Immature natural killer cell (primary cell): ENCODE measurements at regions not wholly inside any gene's neighbourhood (a gene's known extent, or its start where the extent isn't known, plus 50 kb on each side); places are given as distances from the start of the nearest gene placed in this dataset.

Source experiments
- DNase-seq, 3 donors: peaks; one replicate each; pipeline ENCODE4 v3.0.0; 2022; ENCODE audit warnings: mixed read lengths in 1 of 3
- H3K27ac Mint-ChIP-seq, 6 donors: one replicate each; pipeline ENCODE4 v1.8.0; 2020; ENCODE audit warnings: mixed read lengths in 6 of 6, mild to moderate bottlenecking in 5 of 6, inconsistent platforms in 4 of 6, moderate library complexity in 3 of 6
- H3K27me3 Mint-ChIP-seq, 3 donors: one replicate each; pipeline ENCODE4 v1.8.0; 2020 to 2021; ENCODE audit warnings: low read depth in 3 of 3, mild to moderate bottlenecking in 3 of 3, mixed read lengths in 3 of 3, moderate library complexity in 3 of 3, inconsistent platforms in 1 of 3
- H3K36me3 Mint-ChIP-seq, 3 donors: one replicate each; pipeline ENCODE4 v1.8.0; 2020; ENCODE audit warnings: mixed read lengths in 3 of 3, inconsistent platforms in 2 of 3, mild to moderate bottlenecking in 2 of 3
- H3K4me1 Mint-ChIP-seq, 2 donors: one replicate each; pipeline ENCODE4 v1.8.0; 2020; ENCODE audit warnings: inconsistent platforms in 2 of 2, mild to moderate bottlenecking in 2 of 2, mixed read lengths in 2 of 2, moderate library complexity in 1 of 2
- H3K4me3 Mint-ChIP-seq, 5 donors: one replicate each; pipeline ENCODE4 v1.8.0; 2020; ENCODE audit warnings: mild to moderate bottlenecking in 5 of 5, mixed read lengths in 5 of 5, inconsistent platforms in 3 of 5, moderate library complexity in 3 of 5
- H3K9me3 Mint-ChIP-seq, 6 donors: one replicate each; pipeline ENCODE4 v1.8.0; 2020; ENCODE audit warnings: mild to moderate bottlenecking in 6 of 6, mixed read lengths in 6 of 6, inconsistent platforms in 4 of 6, moderate library complexity in 3 of 6

DNA sequence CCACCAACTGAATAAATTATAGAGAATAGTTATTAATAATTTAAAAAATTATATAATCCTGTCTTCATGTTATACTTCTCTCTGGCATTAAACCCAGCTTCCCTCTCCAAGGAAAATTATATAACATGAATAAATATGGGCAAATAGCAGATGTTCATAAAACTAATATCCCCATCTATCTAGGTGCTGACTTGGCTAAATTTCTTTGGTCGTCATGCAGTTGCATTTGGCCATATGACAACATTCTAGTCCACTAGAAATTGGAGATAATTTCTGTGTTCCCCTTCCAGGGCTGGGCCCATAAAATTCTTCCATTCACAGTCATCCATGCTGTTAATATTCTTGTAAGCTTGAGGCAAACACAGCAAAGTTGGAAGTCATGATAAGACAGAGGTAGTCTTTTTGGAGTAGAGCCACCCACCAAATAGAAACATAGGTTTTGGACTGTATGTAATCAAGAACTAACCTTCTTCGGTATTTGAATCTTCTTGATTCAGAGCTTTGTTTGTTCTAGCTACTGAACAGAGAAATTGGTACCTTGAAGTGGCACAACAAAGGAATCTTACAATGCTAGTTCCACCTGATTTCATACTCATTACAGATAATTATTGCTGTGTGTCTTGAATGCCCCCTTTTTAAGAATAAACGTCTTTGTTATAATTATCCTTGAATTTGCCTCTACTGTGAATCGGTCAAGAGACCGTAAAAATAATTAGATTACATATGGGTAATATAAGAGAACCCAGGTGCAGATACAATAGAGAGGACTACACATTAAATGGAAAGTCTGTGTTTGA, 678.5 kb upstream of the PCDH20 start:
- Mint-ChIP-seq H3K36me3 (no peaks in the 10 kb centered on the region), H3K27ac (no peak overlapping the region), H3K9me3 (peaks cover 2 to 47% (median 21%) of the 10 kb centered on the region in 6 donors), H3K4me3 (no peak overlapping the region), H3K4me1 (no peaks in the 10 kb centered on the region), H3K27me3 (no peaks in the 10 kb centered on the region)
- DNase-seq = no peak

GRCh38 chr13:62092949-62093348, 677.3 kb upstream of the PCDH20 start:
- no peak for DNase-seq
- Mint-ChIP-seq H3K4me3 (no peak overlapping the region), H3K27ac (no peak overlapping the region), H3K36me3 (no peaks in the 10 kb centered on the region), H3K27me3 (no peaks in the 10 kb centered on the region), H3K4me1 (no peaks in the 10 kb centered on the region), H3K9me3 (peaks cover 1 to 40% (median 21%) of the 10 kb centered on the region in 6 donors)

- H3K9me3 Mint-ChIP-seq = peaks cover 1 to 40% (median 21%) of the 10 kb centered on the region in 6 donors
- no peaks in the 10 kb centered on the region for H3K4me1 Mint-ChIP-seq
- H3K4me3 Mint-ChIP-seq = no peak overlapping the region
- no peaks in the 10 kb centered on the region for H3K36me3 Mint-ChIP-seq
- H3K27ac Mint-ChIP-seq = no peak overlapping the region
- DNase-seq = no peak
- no peaks in the 10 kb centered on the region for H3K27me3 Mint-ChIP-seq
Observed at GRCh38 chr13:62092536-62092935, 676.9 kb upstream of the PCDH20 start.

DNA sequence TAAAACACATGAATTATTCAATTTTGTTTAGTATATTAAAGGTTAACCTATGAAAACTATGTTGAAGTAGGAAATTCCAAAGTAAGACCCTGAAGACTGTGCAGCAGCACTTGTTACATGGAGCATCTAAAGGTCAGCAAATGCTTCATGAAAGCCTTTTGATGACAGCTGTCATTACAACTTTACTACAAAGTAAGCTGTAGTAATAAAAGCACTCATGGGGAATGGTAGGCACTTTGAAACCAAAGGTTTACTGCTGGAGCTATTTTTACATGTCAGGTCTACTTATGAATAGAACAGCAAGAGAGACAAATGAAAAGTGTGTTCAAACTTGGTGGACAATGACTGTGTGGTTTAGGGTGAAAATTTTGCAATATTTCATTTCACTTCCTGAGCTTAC, 672.5 kb upstream of the PCDH20 start:
- Mint-ChIP-seq H3K36me3 (no peaks in the 10 kb centered on the region), H3K9me3 (peaks cover 5 to 37% (median 14%) of the 10 kb centered on the region in 6 donors), H3K4me3 (no peak overlapping the region), H3K27me3 (no peaks in the 10 kb centered on the region), H3K27ac (no peak overlapping the region), H3K4me1 (no peaks in the 10 kb centered on the region)
- DNase-seq = no peak

DNA sequence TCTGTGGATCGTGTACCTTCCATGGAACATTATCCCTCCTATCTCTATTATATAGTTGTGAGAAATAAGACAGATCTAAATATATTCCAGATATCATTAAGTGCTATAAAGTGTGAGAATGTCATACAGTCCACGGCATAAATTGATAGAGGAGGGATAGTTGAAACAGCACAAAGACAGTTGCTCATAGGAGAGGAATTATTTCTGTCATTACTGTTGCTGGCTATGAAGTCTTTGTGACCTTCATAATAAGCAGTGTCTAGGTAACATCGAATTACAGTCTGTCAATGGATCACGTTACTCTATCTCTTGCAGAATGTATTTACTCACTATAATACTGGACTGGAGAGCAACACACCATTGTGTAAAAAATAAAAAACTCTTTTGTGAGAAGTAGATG, 671.5 kb upstream of the PCDH20 start:
- no peak for DNase-seq
- Mint-ChIP-seq H3K27ac (no peak overlapping the region), H3K4me3 (no peak overlapping the region), H3K36me3 (no peaks in the 10 kb centered on the region), H3K9me3 (peaks cover 4 to 28% (median 11%) of the 10 kb centered on the region in 6 donors), H3K4me1 (no peaks in the 10 kb centered on the region), H3K27me3 (no peaks in the 10 kb centered on the region)

GRCh38 chr13:62085337-62086229, 669.9 kb upstream of the PCDH20 start:
- H3K27ac Mint-ChIP-seq = no peak overlapping the region
- no peak overlapping the region for H3K4me3 Mint-ChIP-seq
- no peaks in the 10 kb centered on the region for H3K4me1 Mint-ChIP-seq
- DNase-seq = no peak
- no peaks in the 10 kb centered on the region for H3K27me3 Mint-ChIP-seq
- no peaks in the 10 kb centered on the region for H3K36me3 Mint-ChIP-seq
- peaks cover 2 to 19% (median 8%) of the 10 kb centered on the region in 6 donors for H3K9me3 Mint-ChIP-seq

DNA sequence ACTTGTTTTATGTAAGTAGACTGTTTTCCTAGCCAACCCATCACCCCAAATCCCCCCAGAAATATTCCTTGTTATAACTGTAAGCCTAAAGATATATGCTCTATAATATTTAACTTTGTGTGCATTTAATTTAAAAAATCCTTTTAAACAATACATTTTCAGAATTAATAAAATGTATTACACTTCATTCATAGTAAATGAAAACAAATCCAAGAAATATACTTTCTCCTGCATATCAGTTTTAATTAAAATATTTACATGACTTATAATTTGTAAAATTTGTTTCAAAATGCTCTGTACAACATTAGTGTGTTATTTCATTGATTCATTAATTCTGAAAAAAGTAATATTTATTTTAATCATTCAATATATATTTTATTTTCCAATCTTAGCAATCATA, 669.1 kb upstream of the PCDH20 start:
- no peak for DNase-seq
- H3K9me3 Mint-ChIP-seq = peaks cover 4 to 18% (median 10%) of the 10 kb centered on the region in 6 donors
- no peaks in the 10 kb centered on the region for H3K27me3 Mint-ChIP-seq
- no peak overlapping the region for H3K27ac Mint-ChIP-seq
- no peak overlapping the region for H3K4me3 Mint-ChIP-seq
- no peaks in the 10 kb centered on the region for H3K4me1 Mint-ChIP-seq
- H3K36me3 Mint-ChIP-seq = no peaks in the 10 kb centered on the region

- no peak for DNase-seq
- no peak overlapping the region for H3K4me3 Mint-ChIP-seq
- H3K9me3 Mint-ChIP-seq = peaks cover 7 to 54% (median 27%) of the 10 kb centered on the region in 6 donors
- no peaks in the 10 kb centered on the region for H3K4me1 Mint-ChIP-seq
- peaks cover 0 to 3% (median 3%) of the 10 kb centered on the region in 3 donors for H3K36me3 Mint-ChIP-seq
- peaks cover 0 to 3% (median 0%) of the 10 kb centered on the region in 3 donors for H3K27me3 Mint-ChIP-seq
- H3K27ac Mint-ChIP-seq = no peak overlapping the region
Observed at GRCh38 chr13:62067821-62068220, 652.2 kb upstream of the PCDH20 start.

DNA sequence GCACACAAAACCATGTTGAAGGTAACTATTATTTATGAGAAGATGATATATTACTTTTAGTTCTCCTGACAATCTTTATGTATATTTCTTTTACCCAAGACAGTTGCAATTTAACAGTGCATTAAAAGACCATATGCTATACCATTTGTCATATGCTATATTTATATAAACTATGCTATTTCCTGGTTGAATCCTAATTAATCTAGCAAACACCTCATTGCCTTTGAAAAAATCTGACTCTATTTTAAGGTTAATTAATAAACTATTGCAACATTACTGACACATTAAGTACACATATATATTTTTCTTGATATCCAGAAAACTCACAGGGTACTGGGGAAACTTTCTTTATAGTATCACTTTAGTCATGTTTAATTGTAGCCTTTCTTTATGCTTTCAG, 649.4 kb upstream of the PCDH20 start:
- Mint-ChIP-seq H3K27me3 (peaks cover 0 to 3% (median 0%) of the 10 kb centered on the region in 3 donors), H3K27ac (no peak overlapping the region), H3K4me3 (no peak overlapping the region), H3K9me3 (peaks cover 11 to 50% (median 23%) of the 10 kb centered on the region in 6 donors), H3K4me1 (no peaks in the 10 kb centered on the region), H3K36me3 (peaks cover 0 to 3% (median 3%) of the 10 kb centered on the region in 3 donors)
- DNase-seq = no peak

DNA sequence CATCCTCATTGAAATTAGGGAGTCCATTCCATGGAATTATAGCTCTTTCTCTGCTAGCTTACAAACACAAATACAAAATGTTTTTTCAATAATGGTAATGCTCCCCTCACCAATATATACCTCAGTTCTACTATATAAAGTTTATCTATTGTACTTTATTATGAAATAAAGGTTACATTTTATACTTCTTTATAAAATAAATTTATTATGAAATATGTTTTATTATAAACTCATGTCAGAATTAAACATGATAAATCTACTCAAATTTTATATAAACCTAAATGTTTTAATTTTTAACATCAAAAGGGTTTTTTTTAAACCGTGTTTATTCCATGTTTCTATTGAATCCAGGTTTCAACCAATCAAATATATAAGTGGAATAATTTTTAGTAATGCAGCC, 646.1 kb upstream of the PCDH20 start:
- Mint-ChIP-seq H3K4me3 (no peak overlapping the region), H3K27ac (no peak overlapping the region), H3K4me1 (no peaks in the 10 kb centered on the region), H3K9me3 (peaks cover 8 to 43% (median 22%) of the 10 kb centered on the region in 6 donors), H3K27me3 (peaks cover 0 to 3% (median 0%) of the 10 kb centered on the region in 3 donors), H3K36me3 (peaks cover 0 to 3% (median 3%) of the 10 kb centered on the region in 3 donors)
- no peak for DNase-seq

GRCh38 chr13:62060570-62060969, 644.9 kb upstream of the PCDH20 start:
- Mint-ChIP-seq H3K36me3 (peaks cover 0 to 3% (median 3%) of the 10 kb centered on the region in 3 donors), H3K27me3 (peaks cover 0 to 3% (median 0%) of the 10 kb centered on the region in 3 donors), H3K4me1 (no peaks in the 10 kb centered on the region), H3K27ac (no peak overlapping the region), H3K4me3 (no peak overlapping the region), H3K9me3 (peaks cover 11 to 41% (median 24%) of the 10 kb centered on the region in 6 donors)
- no peak for DNase-seq

- no peak overlapping the region for H3K27ac Mint-ChIP-seq
- H3K27me3 Mint-ChIP-seq = peaks cover 0 to 2% (median 0%) of the 10 kb centered on the region in 3 donors
- no peaks in the 10 kb centered on the region for H3K36me3 Mint-ChIP-seq
- no peak for DNase-seq
- H3K4me3 Mint-ChIP-seq = no peak overlapping the region
- H3K9me3 Mint-ChIP-seq = peaks cover 10 to 29% (median 16%) of the 10 kb centered on the region in 6 donors
- H3K4me1 Mint-ChIP-seq = no peaks in the 10 kb centered on the region
Observed at GRCh38 chr13:62057286-62057685, 641.6 kb upstream of the PCDH20 start.

DNA sequence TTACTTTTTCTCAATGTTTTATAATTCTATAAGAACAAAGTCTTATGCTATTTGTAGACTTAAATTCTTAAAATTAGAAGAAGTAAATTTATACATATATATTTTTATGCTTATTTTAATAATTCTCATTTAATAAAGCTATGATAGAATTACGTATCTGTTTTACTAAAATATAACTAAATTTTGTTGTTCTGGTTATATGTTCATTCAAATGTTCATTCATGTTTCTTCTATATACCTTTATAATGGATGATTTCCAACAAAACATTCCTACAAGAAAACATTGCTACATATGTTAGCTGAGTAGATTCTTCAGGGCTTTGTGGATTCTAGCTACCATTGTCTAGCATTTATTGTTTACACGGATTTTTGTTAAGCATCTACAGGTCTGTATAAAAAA, 634.3 kb upstream of the PCDH20 start:
- no peak overlapping the region for H3K27ac Mint-ChIP-seq
- peaks cover 0 to 3% (median 0%) of the 10 kb centered on the region in 3 donors for H3K27me3 Mint-ChIP-seq
- no peaks in the 10 kb centered on the region for H3K4me1 Mint-ChIP-seq
- DNase-seq = no peak
- peaks cover 0 to 7% (median 0%) of the 10 kb centered on the region in 3 donors for H3K36me3 Mint-ChIP-seq
- H3K9me3 Mint-ChIP-seq = peaks cover 19 to 37% (median 26%) of the 10 kb centered on the region in 6 donors
- H3K4me3 Mint-ChIP-seq = no peak overlapping the region

GRCh38 chr13:62046512-62046911, 630.9 kb upstream of the PCDH20 start:
- DNase-seq = no peak
- H3K9me3 Mint-ChIP-seq = peaks cover 12 to 40% (median 18%) of the 10 kb centered on the region in 6 donors
- H3K36me3 Mint-ChIP-seq = peaks cover 0 to 7% (median 0%) of the 10 kb centered on the region in 3 donors
- H3K4me3 Mint-ChIP-seq = no peak overlapping the region
- H3K4me1 Mint-ChIP-seq = no peaks in the 10 kb centered on the region
- H3K27ac Mint-ChIP-seq = no peak overlapping the region
- peaks cover 0 to 2% (median 0%) of the 10 kb centered on the region in 3 donors for H3K27me3 Mint-ChIP-seq
